Smooth muscle cell (in vitro differentiated cells): ENCODE measurements at regions not wholly inside any gene's neighbourhood (a gene's known extent, or its start where the extent isn't known, plus 50 kb on each side); places are given as distances from the start of the nearest gene placed in this dataset.

Source experiments
- DNase-seq: peaks from one replicate; lab custom pipeline; 2025; ENCODE audit not compliant: unreplicated experiment; lab: John Stamatoyannopoulos, UW
- H2AFZ ChIP-seq: fragments of 200-600 bp; sonication (generic); 2 replicates; pipeline ENCODE4 v1.6.0; 2016; ENCODE audit warnings: antibody characterized with exemption, low read depth, mild to moderate bottlenecking
- H3F3A ChIP-seq: fragments of 200-600 bp; sonication (generic); 2 replicates; pipeline ENCODE4 v1.6.0; 2017; ENCODE audit warnings: antibody characterized with exemption, low read depth
- H3K27ac ChIP-seq: fragments of 200-600 bp; sonication (generic); 2 replicates; pipeline ENCODE4 v1.5.1; 2016; ENCODE audit warnings: low read depth, mild to moderate bottlenecking
- H3K27me3 ChIP-seq: fragments of 200-600 bp; sonication (generic); 2 replicates; pipeline ENCODE4 v1.6.1; 2016; ENCODE audit warnings: low read depth, mild to moderate bottlenecking
- H3K36me3 ChIP-seq: fragments of 200-600 bp; sonication (generic); 2 replicates; pipeline ENCODE4 v1.5.1; 2016; ENCODE audit warnings: low read depth
- H3K4me1 ChIP-seq: fragments of 200-600 bp; sonication (generic); 2 replicates; pipeline ENCODE4 v1.5.1; 2016; ENCODE audit warnings: low read depth
- H3K4me2 ChIP-seq: fragments of 200-600 bp; sonication (generic); 2 replicates; pipeline ENCODE4 v1.6.0; 2016; ENCODE audit warnings: mild to moderate bottlenecking
- H3K4me3 ChIP-seq: fragments of 200-600 bp; sonication (generic); 2 replicates; pipeline ENCODE4 v1.5.1; 2016; ENCODE audit warnings: mild to moderate bottlenecking
- H3K79me2 ChIP-seq: fragments of 200-600 bp; sonication (generic); 2 replicates; pipeline ENCODE4 v1.6.0; 2016; ENCODE audit warnings: low read depth, mild to moderate bottlenecking
- H3K9ac ChIP-seq: fragments of 200-600 bp; sonication (generic); 2 replicates; pipeline ENCODE4 v1.6.0; 2016; ENCODE audit warnings: low read depth
- H3K9me3 ChIP-seq: fragments of 200-600 bp; sonication (generic); replicated peaks from 2 replicates; pipeline ENCODE4 v1.5.1; 2016; ENCODE audit warnings: low read depth
- H4K20me1 ChIP-seq: fragments of 200-600 bp; sonication (generic); 2 replicates; pipeline ENCODE4 v1.6.0; 2016; ENCODE audit warnings: low read depth
- WGBS: methylation state at CpG from one replicate; pipeline ENCODE4 v1.1.7; 2016; ENCODE audit warnings: low lambda C conversion rate; 5-methylcytosine and 5-hydroxymethylcytosine counted together
- TF ChIP-seq, protein P1 (sequence below): fragments of 200-600 bp; sonication (generic); IDR thresholded peaks from 2 replicates; pipeline ENCODE4 v1.5.1; 2017; ENCODE audit warnings: borderline replicate concordance, mild to moderate bottlenecking, antibody characterized with exemption; ENCODE audit not compliant: insufficient read depth, poor library complexity, severe bottlenecking

DNA sequence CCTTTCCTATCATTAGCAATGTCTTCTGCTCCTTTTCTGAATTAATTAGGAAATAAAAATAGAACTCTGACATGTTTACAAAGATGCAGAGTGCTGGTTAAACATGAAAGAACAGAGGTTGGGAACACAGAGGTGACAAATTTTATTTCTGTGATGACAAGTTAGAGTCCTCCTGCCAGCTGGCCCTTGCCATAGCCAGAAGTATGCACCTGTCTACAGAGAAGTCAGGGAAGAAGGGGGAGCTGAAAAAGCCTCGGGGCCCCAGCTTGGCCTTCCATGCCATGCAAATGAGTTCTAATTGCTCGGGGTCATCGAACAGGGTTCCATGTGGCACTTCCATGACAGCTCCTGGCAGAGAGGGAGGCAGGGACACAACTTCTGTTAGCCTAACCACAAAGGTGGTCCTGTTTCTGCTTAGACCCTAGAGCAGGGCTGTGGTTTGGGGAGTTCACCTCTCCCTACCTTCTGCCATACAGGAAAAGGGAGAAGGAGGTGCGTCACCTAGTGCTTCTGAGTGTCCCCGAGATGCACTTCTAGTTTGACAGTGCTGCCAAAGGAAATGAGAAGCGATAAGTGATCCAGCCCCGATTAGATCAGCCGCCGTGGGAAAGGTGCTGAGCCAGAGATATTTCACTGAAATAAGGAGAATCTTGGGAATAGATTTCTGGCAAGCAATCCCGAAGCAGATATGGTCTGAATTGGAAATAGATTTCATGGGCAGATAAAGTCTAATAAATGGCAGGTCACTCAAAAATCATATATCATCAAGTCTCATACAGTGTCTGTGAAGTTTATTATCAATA is 155.8 kb upstream of the FOXN3 start:
- Histone ChIP-seq H2AFZ (no peak overlapping the region), H4K20me1 (peaks cover 3% of the 10 kb centered on the region), H3F3A (no peaks in the 10 kb centered on the region), H3K27ac (no peak overlapping the region), H3K4me3 (no peak overlapping the region), H3K9ac (no peak overlapping the region), H3K27me3 (no peaks in the 10 kb centered on the region), H3K79me2 (no peaks in the 10 kb centered on the region), H3K4me1 (peaks cover 6% of the 10 kb centered on the region), H3K36me3 (no peaks in the 10 kb centered on the region), H3K4me2 (no peak overlapping the region), H3K9me3 (no peaks in the 10 kb centered on the region)
- TF ChIP-seq, protein P1, sequence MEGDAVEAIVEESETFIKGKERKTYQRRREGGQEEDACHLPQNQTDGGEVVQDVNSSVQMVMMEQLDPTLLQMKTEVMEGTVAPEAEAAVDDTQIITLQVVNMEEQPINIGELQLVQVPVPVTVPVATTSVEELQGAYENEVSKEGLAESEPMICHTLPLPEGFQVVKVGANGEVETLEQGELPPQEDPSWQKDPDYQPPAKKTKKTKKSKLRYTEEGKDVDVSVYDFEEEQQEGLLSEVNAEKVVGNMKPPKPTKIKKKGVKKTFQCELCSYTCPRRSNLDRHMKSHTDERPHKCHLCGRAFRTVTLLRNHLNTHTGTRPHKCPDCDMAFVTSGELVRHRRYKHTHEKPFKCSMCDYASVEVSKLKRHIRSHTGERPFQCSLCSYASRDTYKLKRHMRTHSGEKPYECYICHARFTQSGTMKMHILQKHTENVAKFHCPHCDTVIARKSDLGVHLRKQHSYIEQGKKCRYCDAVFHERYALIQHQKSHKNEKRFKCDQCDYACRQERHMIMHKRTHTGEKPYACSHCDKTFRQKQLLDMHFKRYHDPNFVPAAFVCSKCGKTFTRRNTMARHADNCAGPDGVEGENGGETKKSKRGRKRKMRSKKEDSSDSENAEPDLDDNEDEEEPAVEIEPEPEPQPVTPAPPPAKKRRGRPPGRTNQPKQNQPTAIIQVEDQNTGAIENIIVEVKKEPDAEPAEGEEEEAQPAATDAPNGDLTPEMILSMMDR, result no peak
- no peak for DNase-seq
- 93% methylated on average over 10 of the region's 10 CpGs for WGBS

DNA sequence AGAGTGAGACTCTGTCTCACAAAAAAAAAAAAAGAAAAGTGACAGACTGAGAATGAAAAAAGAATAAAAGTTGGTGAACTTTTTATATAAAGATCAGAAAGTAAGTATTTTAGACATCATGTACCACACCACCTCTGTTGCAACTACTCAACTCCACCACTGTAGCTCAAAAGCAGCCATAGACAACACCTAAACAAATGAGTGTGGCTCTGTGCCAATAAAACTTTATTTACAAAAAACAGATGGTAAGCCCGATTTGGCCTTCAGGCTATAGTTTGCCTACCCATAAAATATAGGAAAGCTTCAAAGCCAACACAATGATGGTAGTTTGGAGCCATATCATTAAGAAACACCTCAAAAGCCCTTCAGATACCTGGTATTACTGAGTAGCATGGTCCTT is 154.5 kb upstream of the FOXN3 start:
- no peaks in the 10 kb centered on the region for H3K79me2 ChIP-seq
- WGBS, result 93% methylated on average over 1 of the region's 1 CpG
- no peaks in the 10 kb centered on the region for H3K9me3 ChIP-seq
- H3K9ac ChIP-seq, result no peak overlapping the region
- no peak overlapping the region for H3K27ac ChIP-seq
- no peaks in the 10 kb centered on the region for H3K27me3 ChIP-seq
- DNase-seq, result no peak
- no peaks in the 10 kb centered on the region for H3F3A ChIP-seq
- no peaks in the 10 kb centered on the region for H3K36me3 ChIP-seq
- TF ChIP-seq, protein P1, result no peak
- H3K4me3 ChIP-seq, result no peak overlapping the region
- no peak overlapping the region for H3K4me2 ChIP-seq
- peaks cover 3% of the 10 kb centered on the region for H4K20me1 ChIP-seq
- H2AFZ ChIP-seq, result no peak overlapping the region
- no peaks in the 10 kb centered on the region for H3K4me1 ChIP-seq

DNA sequence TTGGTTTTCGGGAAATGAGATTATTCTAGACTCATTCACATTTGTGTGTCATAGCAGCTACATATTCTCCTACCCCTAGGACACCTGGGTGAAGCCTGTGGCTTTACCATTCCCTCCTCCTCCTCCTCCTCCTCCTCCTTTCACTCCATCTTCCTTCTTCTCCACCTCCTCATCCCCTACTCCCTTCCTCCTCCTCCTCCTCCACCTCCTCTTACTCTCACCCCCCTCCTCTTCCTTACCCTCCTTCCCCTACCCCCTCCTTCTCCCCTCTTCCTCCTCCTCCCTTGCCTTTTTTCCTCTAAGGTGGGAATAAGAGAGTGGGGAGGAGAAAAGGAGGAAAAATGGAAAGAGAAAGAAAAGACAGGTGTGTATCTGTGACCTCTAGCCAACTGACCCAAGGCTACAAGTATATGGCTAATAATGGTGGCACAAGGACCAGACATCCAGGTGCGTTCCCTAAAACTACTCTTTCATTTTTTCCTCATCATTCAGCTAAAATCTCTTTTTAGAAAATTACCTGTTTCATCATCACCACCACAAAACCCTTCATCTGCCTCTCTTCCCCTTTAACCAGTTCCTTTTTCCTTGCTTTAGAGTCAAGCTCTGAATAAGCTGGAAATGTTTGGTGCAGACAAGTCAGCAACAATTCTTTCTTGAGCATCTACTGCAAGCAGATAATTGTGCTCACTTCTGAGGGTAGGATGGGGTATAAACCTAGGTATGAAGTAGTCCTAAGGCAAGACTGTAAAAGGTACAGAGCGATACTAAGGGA is 149.8 kb upstream of the FOXN3 start:
- WGBS, result 77% methylated on average over 3 of the region's 3 CpGs
- Histone ChIP-seq H3K79me2 (no peaks in the 10 kb centered on the region), H3K36me3 (no peaks in the 10 kb centered on the region), H3K9me3 (no peaks in the 10 kb centered on the region), H3K27me3 (no peaks in the 10 kb centered on the region), H3K9ac (no peak overlapping the region), H3F3A (no peaks in the 10 kb centered on the region), H3K4me2 (no peak overlapping the region), H3K4me3 (no peak overlapping the region), H4K20me1 (no peaks in the 10 kb centered on the region), H3K4me1 (no peaks in the 10 kb centered on the region), H3K27ac (no peak overlapping the region), H2AFZ (no peak overlapping the region)
- TF ChIP-seq, protein P1, result no peak
- no peak for DNase-seq
